Transverse colon (tissue), 4 donors: ENCODE measurements at regions not wholly inside any gene's neighbourhood (a gene's known extent, or its start where the extent isn't known, plus 50 kb on each side); places are given as distances from the start of the nearest gene placed in this dataset.

Source experiments
- DNase-seq: peaks from one replicate; pipeline ENCODE4 v3.0.0-alpha.2; 2019
- H3K27ac ChIP-seq, 4 donors: fragments of 200-600 bp; sonication (generic); 2 replicates each; pipeline ENCODE4 v1.5.1; 2016 to 2018; ENCODE audit warnings: inconsistent platforms in 4 of 4
- H3K27me3 ChIP-seq: fragments of 200-600 bp; sonication (generic); 2 replicates; pipeline ENCODE4 v1.5.1; 2017; ENCODE audit warnings: inconsistent platforms
- H3K36me3 ChIP-seq, 4 donors: fragments of 200-600 bp; sonication (generic); 2 replicates each; pipeline ENCODE4 v1.5.1; 2017 to 2019; ENCODE audit warnings: inconsistent platforms in 4 of 4
- H3K4me1 ChIP-seq, 4 donors: fragments of 200-600 bp; sonication (generic); 2 replicates each; pipeline ENCODE4 v1.5.1; 2017 to 2020; ENCODE audit warnings: inconsistent platforms in 4 of 4
- H3K4me3 ChIP-seq, 4 donors: fragments of 200-600 bp; sonication (generic); 1 replicate in 1 of 4; 2 replicates in 3 of 4; pipeline versions ENCODE4 v1.5.1 to v1.6.1; 2017 to 2019; ENCODE audit warnings: inconsistent platforms in 4 of 4
- H3K9me3 ChIP-seq, 2 donors: fragments of 200-600 bp; sonication (generic); 2 replicates each; pipeline ENCODE4 v1.5.1; 2017 to 2019; ENCODE audit warnings: inconsistent platforms in 2 of 2
- EP300 ChIP-seq: sonication (generic); formaldehyde crosslinking; IDR thresholded peaks from one replicate; pipeline ENCODE4 v1.6.1; 2017; ENCODE audit warnings: antibody characterized with exemption, low read depth
- POLR2A ChIP-seq: fragments of 450-650 bp; IDR thresholded peaks from one replicate; pipeline ENCODE4 v1.6.1; 2016; ENCODE audit warnings: antibody characterized with exemption, mild to moderate bottlenecking, moderate library complexity
- POLR2AphosphoS5 ChIP-seq, 3 donors: sonication (generic); formaldehyde crosslinking; IDR thresholded peaks; one replicate each; pipeline ENCODE4 v1.6.1; 2016; ENCODE audit warnings: antibody characterized with exemption in 3 of 3
- WGBS, 2 donors: methylation state at CpG; one replicate each; pipeline ENCODE4 v1.1.5; 2018; ENCODE audit warnings: low coverage in 1 of 2; 5-methylcytosine and 5-hydroxymethylcytosine counted together
- in situ Hi-C, 4 donors: fragments of 200-750 bp; cut with MboI; loops; one replicate each; pipeline versions ENCODE4 v1.15.0 to v1.15.1; 2017; ENCODE audit warnings: low sequenced_read_pairs in 3 of 4, low pct_ligation_motif_present in 1 of 4, low pct_unique_long_range_greater_than_20kb in 1 of 4
- intact Hi-C: fragments of 100-400 bp; cut with DNase I; formaldehyde crosslinking; loops from one replicate; pipeline ENCODE4 v1.15.1; 2023; ENCODE audit warnings: low total_unique reads
- TF ChIP-seq, protein P1 (sequence below), 5 experiments: fragments of 200-600 bp in 3 of 5; fragments of 450-650 bp in 2 of 5; sonication (generic) in 3 of 5; IDR thresholded peaks; 1 replicate in 2 of 5; 2 replicates in 3 of 5; pipeline ENCODE4 v1.5.1; 2016 to 2017; ENCODE audit warnings: antibody characterized with exemption in 5 of 5, inconsistent platforms in 3 of 5, mild to moderate bottlenecking in 2 of 5, moderate library complexity in 1 of 5

DNA sequence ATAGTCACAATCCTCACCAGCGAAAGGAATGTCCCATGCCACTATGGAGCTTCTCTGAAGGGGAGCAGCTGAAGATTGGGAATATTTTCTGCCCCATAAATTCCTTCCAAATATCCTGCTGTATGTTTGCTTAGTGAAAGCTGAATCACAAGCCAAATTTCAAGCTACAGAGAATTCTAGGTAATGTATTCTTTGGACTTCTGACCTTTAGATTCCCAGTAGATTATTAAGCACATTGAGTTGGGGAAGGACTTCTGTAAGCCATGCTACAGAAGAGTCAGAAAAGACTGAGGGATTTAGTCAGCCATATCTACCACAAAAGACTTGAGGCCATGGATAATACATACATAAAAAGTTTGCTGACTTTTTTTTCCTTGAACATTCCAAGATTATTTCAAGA is 1342.0 kb upstream of the NUDT12 start:
- DNase-seq: no peak
- H3K36me3 ChIP-seq: no peaks in the 10 kb centered on the region
- in situ Hi-C loops (no loop called here), intact Hi-C loops (no loop called here)
- no peak overlapping the region for H3K4me3 ChIP-seq
- TF ChIP-seq, protein P1, sequence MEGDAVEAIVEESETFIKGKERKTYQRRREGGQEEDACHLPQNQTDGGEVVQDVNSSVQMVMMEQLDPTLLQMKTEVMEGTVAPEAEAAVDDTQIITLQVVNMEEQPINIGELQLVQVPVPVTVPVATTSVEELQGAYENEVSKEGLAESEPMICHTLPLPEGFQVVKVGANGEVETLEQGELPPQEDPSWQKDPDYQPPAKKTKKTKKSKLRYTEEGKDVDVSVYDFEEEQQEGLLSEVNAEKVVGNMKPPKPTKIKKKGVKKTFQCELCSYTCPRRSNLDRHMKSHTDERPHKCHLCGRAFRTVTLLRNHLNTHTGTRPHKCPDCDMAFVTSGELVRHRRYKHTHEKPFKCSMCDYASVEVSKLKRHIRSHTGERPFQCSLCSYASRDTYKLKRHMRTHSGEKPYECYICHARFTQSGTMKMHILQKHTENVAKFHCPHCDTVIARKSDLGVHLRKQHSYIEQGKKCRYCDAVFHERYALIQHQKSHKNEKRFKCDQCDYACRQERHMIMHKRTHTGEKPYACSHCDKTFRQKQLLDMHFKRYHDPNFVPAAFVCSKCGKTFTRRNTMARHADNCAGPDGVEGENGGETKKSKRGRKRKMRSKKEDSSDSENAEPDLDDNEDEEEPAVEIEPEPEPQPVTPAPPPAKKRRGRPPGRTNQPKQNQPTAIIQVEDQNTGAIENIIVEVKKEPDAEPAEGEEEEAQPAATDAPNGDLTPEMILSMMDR (IDR thresholded peaks at IDR 0.05): no peak
- TF ChIP-seq EP300 (no peak), POLR2AphosphoS5 (IDR thresholded peaks at IDR 0.05) (no peak), POLR2A (no peak)
- no peak overlapping the region for H3K27ac ChIP-seq
- H3K4me1 ChIP-seq: no peaks in the 10 kb centered on the region
- 87% methylated on average over 1 of the region's 1 CpG; no CpG with 5 or more reads in 1 of the 2 donors for WGBS, 2 donors
- no peaks in the 10 kb centered on the region for H3K27me3 ChIP-seq
- no peaks in the 10 kb centered on the region for H3K9me3 ChIP-seq

DNA sequence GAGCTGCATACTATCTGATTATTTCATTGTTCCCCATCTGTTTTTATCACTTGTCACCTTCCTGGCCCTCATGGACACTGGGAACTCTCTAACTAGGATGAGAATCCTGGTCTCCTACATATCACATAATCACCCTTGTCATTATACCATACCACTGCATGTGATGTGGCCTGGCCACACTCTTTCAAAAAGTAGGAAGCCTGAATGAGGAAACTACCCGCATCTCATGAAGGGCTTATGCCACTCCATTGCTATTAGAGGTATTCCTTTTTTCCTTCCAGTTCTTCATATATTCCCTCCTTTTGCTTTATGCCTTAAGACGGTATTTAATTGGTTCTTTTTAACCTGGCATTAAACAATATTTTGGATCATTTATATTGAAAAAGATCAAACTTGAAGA is 1341.4 kb upstream of the NUDT12 start:
- intact Hi-C loops: no loop called here
- in situ Hi-C loops: no loop called here
- no peak overlapping the region for H3K4me3 ChIP-seq
- no peaks in the 10 kb centered on the region for H3K4me1 ChIP-seq
- H3K27me3 ChIP-seq: no peaks in the 10 kb centered on the region
- H3K9me3 ChIP-seq: no peaks in the 10 kb centered on the region
- no peaks in the 10 kb centered on the region for H3K36me3 ChIP-seq
- DNase-seq: no peak
- WGBS, 2 donors: 94 to 100% methylated on average over 2 of the region's 2 CpGs
- TF ChIP-seq EP300 (no peak), POLR2A (no peak), POLR2AphosphoS5 (IDR thresholded peaks at IDR 0.05) (no peak)
- TF ChIP-seq, protein P1 (IDR thresholded peaks at IDR 0.05): no peak
- H3K27ac ChIP-seq: no peak overlapping the region

DNA sequence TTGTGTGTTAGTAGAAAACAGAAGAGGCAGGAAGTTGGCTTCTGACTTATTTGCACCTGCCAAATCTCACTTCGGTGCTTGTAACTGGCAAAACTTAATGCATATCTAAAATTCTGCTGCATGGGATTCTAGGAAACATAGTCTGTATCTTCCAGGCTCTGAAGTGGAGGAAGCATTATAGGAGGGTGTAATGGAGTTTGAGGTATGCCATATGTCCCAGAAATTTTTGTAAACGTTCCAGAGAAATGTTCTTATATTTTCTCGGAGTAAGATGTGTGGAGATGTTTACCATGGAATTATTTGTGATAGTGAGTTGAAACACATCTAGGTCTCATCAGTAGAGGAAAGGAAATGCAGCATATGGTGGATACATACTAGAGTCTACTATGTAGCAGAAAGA is 1329.0 kb upstream of the NUDT12 start:
- TF ChIP-seq POLR2AphosphoS5 (IDR thresholded peaks at IDR 0.05) (no peak), EP300 (no peak), POLR2A (no peak)
- TF ChIP-seq, protein P1 (IDR thresholded peaks at IDR 0.05): no peak
- no peaks in the 10 kb centered on the region for H3K4me1 ChIP-seq
- no peaks in the 10 kb centered on the region for H3K36me3 ChIP-seq
- 59 to 72% methylated on average over 3 of the region's 3 CpGs for whole genome bisulfite sequencing, 2 donors
- H3K27me3 ChIP-seq: no peaks in the 10 kb centered on the region
- in situ Hi-C loops (no loop called here), intact Hi-C loops (no loop called here)
- DNase-seq: no peak
- no peak overlapping the region for H3K4me3 ChIP-seq
- H3K9me3 ChIP-seq: no peaks in the 10 kb centered on the region
- no peak overlapping the region for H3K27ac ChIP-seq

DNA sequence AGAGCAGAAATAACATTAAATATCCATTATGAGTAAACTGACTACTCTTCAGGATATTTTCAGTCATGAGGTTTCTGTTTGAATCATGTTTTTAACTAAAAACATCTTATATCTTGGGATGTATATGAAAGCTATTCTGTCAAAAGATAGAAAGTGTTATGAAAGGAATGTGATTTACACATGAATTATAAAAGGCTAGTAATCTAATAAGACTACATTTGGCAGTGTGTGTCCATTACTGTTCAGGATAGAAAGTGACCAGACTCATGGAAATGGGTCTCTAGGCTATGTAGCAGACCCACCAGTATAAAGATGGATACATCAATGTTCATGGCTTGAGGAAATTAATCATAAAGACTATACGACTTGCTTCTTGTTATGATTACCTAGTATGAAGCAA is 1328.2 kb upstream of the NUDT12 start:
- TF ChIP-seq POLR2AphosphoS5 (IDR thresholded peaks at IDR 0.05) (no peak), EP300 (no peak), POLR2A (no peak)
- TF ChIP-seq, protein P1 (IDR thresholded peaks at IDR 0.05): no peak
- intact Hi-C loops (no loop called here), in situ Hi-C loops (no loop called here)
- Histone ChIP-seq H3K27me3 (no peaks in the 10 kb centered on the region), H3K36me3 (no peaks in the 10 kb centered on the region), H3K4me3 (no peak overlapping the region), H3K4me1 (no peaks in the 10 kb centered on the region), H3K27ac (no peak overlapping the region), H3K9me3 (no peaks in the 10 kb centered on the region)
- WGBS, 2 donors: 58 to 68% methylated on average over 1 of the region's 1 CpG
- DNase-seq: no peak
